Endometrium (tissue), 2 donors: ENCODE measurements at regions not wholly inside any gene's neighbourhood (a gene's known extent, or its start where the extent isn't known, plus 50 kb on each side); places are given as distances from the start of the nearest gene placed in this dataset.
"Not testable (repeated sequence)": the region's sequence is repeated elsewhere in the genome, so short reads cannot be mapped to it uniquely, and the experiment has no call there.

Experiments
- FAIRE-seq: peaks from 2 replicates; lab custom pipeline; 2012; peaks lifted over from hg19 to GRCh38; lab: Jason Lieb, UNC
- donor health status: control.
- donor health status: control.

DNA sequence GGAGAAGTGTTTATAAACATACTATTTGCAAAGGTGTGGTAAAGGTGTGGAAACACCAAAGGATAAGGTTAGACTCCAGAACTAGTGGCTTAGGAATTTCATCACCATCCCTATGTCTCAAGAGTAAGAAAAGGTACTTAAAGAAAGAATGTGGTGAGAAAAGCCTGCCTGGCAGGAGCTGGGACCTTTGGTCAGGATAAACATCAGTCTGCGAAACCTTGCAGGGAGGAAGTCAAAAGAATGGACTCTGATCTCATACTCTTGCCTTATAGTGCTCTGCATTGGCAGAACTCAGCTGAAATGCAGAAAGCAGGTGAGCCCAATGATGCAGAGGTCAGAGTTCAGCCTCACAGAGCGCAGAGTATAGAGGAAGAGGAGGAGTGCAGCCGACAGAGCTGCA lies 97.2 kb upstream of the NR3C2 start:
- no peak for FAIRE-seq

GRCh38 chr4:148533851-148534250 lies 91.6 kb upstream of the NR3C2 start:
- FAIRE-seq, result not testable (repeated sequence)

DNA sequence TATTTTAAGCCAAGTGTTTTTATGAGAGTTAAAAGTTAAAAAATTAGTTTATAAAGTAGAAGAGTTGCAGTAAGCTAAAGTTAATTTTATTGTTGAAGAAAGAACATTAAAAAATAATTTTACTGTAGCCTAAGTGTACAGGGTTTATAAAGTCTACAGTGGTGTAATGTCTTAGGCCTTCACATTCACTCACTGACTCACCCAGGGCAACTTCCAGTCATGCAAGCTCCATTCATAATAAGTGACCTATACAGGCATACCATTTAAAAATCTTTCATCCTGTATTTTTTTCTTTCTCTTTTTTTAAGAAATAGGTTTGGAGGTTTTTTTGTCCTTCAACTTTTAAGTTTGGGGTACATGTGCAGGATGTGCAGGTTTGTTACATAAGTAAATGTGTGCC lies 87.9 kb upstream of the NR3C2 start:
- FAIRE-seq, result no peak

DNA sequence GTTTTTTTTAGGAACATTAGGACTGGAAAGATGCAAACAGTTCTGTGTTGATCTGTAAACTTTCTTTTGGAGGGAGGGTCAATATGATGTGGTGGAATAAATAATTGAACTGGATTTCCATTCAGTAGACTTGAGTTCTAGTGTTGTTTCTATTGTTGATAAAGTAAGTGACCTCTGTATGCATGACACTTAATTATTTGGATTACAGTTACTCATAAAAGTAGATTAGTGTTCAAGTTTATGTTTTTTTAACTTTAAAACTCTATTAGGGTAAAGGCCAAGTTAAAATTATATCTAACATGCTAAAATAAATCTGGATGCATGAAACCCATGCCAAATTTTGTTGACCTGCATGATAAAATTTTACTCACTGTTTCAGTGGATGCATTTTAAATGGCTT lies 85.4 kb upstream of the NR3C2 start:
- FAIRE-seq, result no peak

DNA sequence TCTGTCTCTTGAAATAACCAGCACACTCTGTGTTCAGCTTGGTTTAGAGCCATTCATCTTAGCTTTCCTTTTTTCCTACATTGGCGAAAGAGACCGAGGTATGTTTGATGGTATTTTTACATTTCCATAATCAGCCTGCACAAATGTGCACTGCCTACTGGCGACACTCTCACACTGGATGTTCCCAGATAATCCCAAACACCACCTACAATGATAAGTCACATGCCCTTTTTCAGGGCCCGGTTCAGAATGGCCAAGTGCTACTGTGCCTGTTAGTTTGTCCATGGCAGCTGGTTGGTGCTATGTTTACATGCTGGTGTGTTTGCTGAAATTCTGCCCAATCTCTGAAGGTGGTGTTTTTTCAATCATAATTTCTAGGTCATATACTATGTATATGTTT lies 80.8 kb upstream of the NR3C2 start:
- FAIRE-seq, result no peak

DNA sequence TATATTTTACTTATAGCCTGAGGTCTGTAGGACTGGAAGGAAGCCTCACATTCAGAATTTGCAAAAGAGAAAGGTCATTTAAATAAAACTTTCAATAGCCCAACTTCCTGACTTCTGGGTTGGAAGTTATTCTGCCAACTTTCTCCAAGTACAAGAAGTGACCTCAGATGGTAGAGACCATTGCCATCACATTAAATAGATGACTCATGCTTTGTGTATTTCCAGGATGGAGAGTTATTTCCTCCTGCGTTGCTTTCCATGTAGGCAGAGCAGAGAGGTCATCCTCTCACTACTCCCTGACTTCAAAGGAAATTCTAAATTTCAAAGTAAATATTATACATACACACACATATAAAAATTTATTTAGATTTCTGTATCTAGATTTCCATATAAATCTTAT lies 73.0 kb upstream of the NR3C2 start:
- no peak for FAIRE-seq

DNA sequence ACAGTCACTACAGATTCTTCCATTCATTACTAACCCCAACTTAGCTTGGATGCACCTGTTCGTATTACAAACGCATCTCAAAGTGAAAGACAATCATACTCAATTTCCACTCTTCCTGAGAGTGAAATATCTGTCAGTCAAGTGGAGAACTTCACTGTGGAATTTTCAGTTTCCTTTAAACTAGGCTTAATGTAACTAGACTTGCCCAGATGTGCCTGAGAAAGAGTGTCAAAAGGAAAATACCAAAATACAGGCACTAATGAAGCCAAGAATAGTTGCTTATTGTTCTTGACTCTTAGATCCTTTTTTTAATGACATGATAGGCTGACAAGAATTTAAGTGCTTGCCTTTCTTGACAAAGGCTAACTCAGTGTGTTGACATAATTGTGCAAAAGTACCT lies 72.4 kb upstream of the NR3C2 start:
- no peak for FAIRE-seq

DNA sequence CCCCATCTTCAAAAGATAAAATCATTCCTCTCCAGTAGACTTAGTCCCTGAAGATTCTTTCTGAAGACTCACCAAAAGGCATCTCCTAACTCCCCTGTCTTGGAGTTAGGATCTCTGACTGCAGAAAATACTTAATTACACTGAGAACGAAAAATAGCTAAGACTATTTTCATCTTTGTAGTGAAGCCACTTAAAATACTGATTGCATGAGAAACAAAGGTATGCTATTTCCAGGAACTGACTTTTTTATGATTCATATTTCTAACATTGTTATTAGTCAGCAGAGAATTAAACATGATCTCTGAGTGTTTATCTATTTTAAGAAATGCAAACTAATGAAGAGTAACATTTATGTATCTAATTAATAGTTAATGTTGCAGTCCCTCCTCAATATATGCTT lies 71.8 kb upstream of the NR3C2 start:
- no peak for FAIRE-seq

DNA sequence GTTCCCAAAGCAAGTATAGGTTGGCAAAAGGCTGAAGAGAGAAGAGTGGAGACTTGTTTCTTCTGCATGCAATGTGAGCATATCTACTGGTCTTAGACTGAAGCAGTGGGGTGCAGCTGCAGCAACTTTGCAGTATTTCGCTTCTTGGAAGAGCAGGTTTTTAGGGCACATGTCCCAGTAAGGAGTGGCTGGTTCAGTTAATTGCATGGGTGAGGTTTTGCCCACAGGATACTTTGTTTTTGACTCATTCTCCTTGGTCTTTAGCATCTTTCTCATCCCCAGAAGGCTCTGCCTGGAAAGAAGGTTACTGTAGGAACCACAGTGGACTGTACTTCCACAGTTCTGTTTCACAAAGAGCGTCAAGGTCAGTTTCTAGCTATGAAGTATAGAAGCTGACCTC lies 68.0 kb upstream of the NR3C2 start:
- FAIRE-seq, result no peak

- no peak for FAIRE-seq
Measured at GRCh38 chr4:148503681-148504080, 61.5 kb upstream of the NR3C2 start.

DNA sequence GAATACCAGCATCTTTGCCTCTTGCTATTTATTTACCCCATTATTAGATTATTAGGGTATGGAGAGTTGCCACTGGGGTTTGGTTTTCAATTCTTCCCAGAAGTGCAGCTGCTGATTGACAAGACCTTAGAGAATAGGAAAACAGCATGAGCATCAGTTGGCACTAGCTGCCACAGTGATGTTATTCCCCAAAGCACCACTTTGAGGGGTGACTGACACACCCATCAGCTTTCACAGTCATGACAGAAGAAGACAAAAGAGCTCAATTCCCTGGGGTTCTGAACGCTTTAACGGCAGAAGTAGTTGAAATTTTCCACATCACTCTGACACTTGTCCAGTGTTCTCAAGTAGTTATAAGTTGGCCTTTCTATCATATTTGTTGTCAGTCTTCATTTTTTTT lies 55.0 kb upstream of the NR3C2 start:
- FAIRE-seq, result no peak

DNA sequence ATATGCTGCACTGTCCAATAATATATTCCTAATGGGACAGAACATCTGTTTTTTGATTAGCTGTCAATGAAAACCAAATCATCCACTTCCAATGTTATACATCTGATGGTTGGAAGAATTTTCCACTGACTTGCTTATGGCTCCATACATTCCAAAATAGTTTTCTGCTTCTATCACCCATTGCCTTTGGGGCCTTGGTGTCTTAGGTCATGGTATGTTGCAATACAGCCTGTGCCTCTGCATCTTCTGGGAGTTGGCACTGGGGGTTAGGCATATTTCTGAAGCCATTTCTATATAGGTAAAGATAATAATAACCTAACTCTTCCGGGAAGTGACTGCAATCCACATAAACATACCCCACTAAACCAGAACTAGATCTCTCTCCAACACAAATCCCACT lies 53.2 kb upstream of the NR3C2 start:
- FAIRE-seq, result no peak
